Lung (tissue), 11 donors: ENCODE measurements at regions not wholly inside any gene's neighbourhood (a gene's known extent, or its start where the extent isn't known, plus 50 kb on each side); places are given as distances from the start of the nearest gene placed in this dataset.
"Not testable (repeated sequence)": the region's sequence is repeated elsewhere in the genome, so short reads cannot be mapped to it uniquely, and the experiment has no call there.

Experiments used
- ATAC-seq: fragments of 200-7000 bp; cut with Tn5 transposase; one replicate; pipeline ENCODE4 v1.9.1; 2020; ENCODE audit warnings: moderate number of reproducible peaks; ENCODE audit not compliant: insufficient read depth, low FRiP score
- DNase-seq, 3 donors: peaks; one replicate each; pipeline ENCODE4 v3.0.0-alpha.2; 2013 to 2017
- H3K27ac ChIP-seq, 2 donors: one replicate each; pipeline ENCODE4 v1.5.1; 2013; ENCODE audit warnings: mild to moderate bottlenecking in 2 of 2, moderate library complexity in 2 of 2, control low read depth in 1 of 2, inconsistent platforms in 1 of 2, low read depth in 1 of 2, low read length in 1 of 2
- H3K27me3 ChIP-seq, 3 donors: one replicate each; pipeline ENCODE4 v1.5.1; 2013; ENCODE audit warnings: low read length in 2 of 3; ENCODE audit not compliant: control insufficient read depth in 3 of 3, insufficient read depth in 3 of 3
- H3K36me3 ChIP-seq, 4 donors: one replicate each; pipeline ENCODE4 v1.5.1; 2013; ENCODE audit warnings: low read length in 4 of 4, mild to moderate bottlenecking in 1 of 4, moderate library complexity in 1 of 4; ENCODE audit not compliant: control insufficient read depth in 4 of 4, insufficient read depth in 4 of 4
- H3K4me1 ChIP-seq, 5 donors: one replicate each; pipeline ENCODE4 v1.5.1; 2013; ENCODE audit warnings: low read length in 5 of 5, mild to moderate bottlenecking in 2 of 5, moderate library complexity in 1 of 5; ENCODE audit not compliant: control insufficient read depth in 5 of 5, insufficient read depth in 5 of 5
- H3K4me3 ChIP-seq: one replicate; pipeline ENCODE4 v1.5.1; 2013; ENCODE audit warnings: mild to moderate bottlenecking, control low read depth, moderate library complexity
- H3K9ac ChIP-seq, 2 donors: one replicate each; pipeline ENCODE4 v1.5.1; 2013; ENCODE audit warnings: low read length in 2 of 2, control low read depth in 1 of 2; ENCODE audit not compliant: insufficient read depth in 1 of 2
- H3K9me3 ChIP-seq, 4 donors: one replicate each; pipeline ENCODE4 v1.5.1; 2013; ENCODE audit warnings: low read length in 3 of 4, mild to moderate bottlenecking in 1 of 4, moderate library complexity in 1 of 4; ENCODE audit not compliant: control insufficient read depth in 4 of 4, insufficient read depth in 3 of 4
- WGBS, 2 donors: extraction: QIAGEN DNeasy Blood & Tissue Kit; methylation state at CpG; one replicate each; pipeline ENCODE4 v1.1.7; 2013; 5-methylcytosine and 5-hydroxymethylcytosine counted together
- TF ChIP-seq, protein P1 (sequence below): IDR thresholded peaks from 2 replicates; pipeline ENCODE4 v1.5.1; 2012; ENCODE audit warnings: mild to moderate bottlenecking; ENCODE audit errors: control extremely low read depth, extremely low read depth
- donor health status: control.
- donor health status: control.
- donor health status: Bipolar disorder and iron deficiency.
- donor health status: healthy.
- donor health status: DM: yes; HTN: yes; CAD: no.

DNA sequence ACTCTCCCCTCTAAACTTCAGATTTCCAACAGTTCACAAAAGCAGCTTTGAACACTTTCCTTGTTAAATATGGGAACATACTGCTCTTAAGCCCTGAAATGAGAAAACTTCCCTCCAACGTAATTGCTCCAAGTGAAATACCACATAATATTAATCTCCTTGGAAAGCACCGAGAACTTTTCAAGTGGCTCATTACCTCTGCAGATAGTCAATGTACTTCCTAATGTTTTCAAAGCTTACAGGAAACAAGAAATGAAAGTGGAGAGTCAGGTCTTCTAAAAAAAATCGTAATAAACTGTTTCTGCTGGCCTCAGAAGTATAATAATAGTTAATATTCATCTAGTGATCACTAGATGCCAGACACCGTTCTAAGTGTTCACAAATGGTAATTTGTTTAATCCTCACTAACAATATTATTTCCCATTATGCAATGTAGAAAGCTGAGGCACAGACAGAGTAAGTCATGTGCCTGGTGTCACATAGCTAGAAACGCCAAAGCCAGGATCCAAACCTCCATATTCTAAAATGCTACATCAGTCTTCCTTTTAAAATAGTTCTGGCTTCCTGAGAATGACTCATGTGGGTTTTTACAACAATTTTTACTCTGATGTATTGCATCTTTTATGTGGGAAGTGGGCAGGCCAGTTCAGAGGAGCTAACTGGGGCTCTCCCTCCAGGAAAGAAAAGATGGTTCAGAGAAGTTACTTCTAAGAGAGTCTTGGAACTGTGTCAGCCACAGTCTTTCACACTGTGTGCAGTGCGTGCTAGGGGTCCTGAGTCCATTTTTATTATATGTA lies 177.2 kb downstream of the PLPPR4 start:
- peak in 1 of 3 donors; percentile 6 for DNase-seq
- TF ChIP-seq, protein P1, sequence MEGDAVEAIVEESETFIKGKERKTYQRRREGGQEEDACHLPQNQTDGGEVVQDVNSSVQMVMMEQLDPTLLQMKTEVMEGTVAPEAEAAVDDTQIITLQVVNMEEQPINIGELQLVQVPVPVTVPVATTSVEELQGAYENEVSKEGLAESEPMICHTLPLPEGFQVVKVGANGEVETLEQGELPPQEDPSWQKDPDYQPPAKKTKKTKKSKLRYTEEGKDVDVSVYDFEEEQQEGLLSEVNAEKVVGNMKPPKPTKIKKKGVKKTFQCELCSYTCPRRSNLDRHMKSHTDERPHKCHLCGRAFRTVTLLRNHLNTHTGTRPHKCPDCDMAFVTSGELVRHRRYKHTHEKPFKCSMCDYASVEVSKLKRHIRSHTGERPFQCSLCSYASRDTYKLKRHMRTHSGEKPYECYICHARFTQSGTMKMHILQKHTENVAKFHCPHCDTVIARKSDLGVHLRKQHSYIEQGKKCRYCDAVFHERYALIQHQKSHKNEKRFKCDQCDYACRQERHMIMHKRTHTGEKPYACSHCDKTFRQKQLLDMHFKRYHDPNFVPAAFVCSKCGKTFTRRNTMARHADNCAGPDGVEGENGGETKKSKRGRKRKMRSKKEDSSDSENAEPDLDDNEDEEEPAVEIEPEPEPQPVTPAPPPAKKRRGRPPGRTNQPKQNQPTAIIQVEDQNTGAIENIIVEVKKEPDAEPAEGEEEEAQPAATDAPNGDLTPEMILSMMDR = no peak
- Histone ChIP-seq H3K27me3 (no peaks in the 10 kb centered on the region), H3K9ac (no peak overlapping the region), H3K4me3 (no peak overlapping the region), H3K36me3 (no peaks in the 10 kb centered on the region), H3K4me1 (peaks cover 0 to 15% (median 0%) of the 10 kb centered on the region in 5 donors), H3K9me3 (no peaks in the 10 kb centered on the region), H3K27ac (no peak overlapping the region)
- ATAC-seq = no peak
- 25 to 33% methylated on average over 6 of the region's 6 CpGs for WGBS, 2 donors

DNA sequence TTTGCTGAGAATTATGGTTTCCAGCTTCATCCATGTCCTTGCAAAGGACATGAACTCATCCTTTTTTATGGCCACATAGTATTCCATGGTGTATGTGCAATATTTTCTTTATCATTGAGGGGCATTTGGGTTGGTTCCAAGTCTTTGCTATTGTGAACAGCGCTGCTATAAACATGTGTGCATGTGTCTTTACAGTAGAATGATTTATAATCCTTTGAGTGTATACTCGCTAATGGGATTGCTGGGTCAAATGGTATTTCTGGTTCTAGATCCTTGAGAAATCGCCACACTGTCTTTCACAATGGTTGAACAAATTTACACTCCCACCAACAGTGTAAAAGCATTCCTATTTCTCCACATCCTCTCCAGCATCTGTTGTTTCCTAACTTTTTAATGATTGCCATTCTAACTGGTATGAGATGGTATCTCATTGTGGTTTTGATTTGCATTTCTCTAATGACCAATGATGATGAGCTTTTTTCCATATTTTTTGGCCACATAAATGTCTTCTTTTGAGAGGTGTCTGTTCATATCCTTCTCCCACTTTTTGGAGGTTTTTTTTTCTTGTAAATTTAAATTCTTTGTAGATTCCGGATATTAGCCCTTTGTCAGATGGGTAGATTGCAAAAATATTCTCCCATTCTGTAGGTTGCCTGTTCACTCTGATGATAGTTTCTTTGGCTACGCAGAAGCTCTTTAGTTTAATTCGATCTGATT lies 180.1 kb downstream of the PLPPR4 start:
- H3K4me3 ChIP-seq, H3K27ac ChIP-seq, ATAC-seq, H3K36me3 ChIP-seq, DNase-seq, H3K9me3 ChIP-seq, H3K27me3 ChIP-seq, H3K9ac ChIP-seq: not testable (repeated sequence)
- 85 to 86% methylated on average over 6 of the region's 6 CpGs for WGBS, 2 donors
- H3K4me1 ChIP-seq = peaks cover 0 to 26% (median 0%) of the 10 kb centered on the region in 5 donors

DNA sequence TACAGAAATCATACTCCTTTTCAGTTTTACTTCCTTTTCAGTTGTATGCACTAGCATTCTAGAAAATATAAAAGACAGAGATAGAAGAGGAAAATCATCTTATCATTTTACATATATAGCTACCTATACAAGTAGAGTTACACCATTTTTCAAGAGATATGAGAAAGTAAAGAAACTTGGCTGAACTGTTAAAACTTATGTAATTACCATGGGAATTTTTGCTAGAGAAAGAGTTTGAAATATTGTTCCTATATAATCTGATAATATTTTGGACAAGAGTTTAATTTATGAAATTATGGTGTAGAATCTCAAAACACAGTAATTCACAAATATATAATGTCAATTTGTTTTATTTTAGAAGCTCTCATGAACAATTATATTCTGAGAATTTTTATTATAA lies 180.8 kb downstream of the PLPPR4 start:
- Histone ChIP-seq H3K27me3 (no peaks in the 10 kb centered on the region), H3K4me3 (no peak overlapping the region), H3K27ac (no peak overlapping the region), H3K9me3 (no peaks in the 10 kb centered on the region), H3K9ac (no peak overlapping the region), H3K36me3 (no peaks in the 10 kb centered on the region), H3K4me1 (peaks cover 0 to 26% (median 0%) of the 10 kb centered on the region in 5 donors)
- TF ChIP-seq, protein P1 = no peak
- ATAC-seq (no peak), DNase-seq (no peak)

DNA sequence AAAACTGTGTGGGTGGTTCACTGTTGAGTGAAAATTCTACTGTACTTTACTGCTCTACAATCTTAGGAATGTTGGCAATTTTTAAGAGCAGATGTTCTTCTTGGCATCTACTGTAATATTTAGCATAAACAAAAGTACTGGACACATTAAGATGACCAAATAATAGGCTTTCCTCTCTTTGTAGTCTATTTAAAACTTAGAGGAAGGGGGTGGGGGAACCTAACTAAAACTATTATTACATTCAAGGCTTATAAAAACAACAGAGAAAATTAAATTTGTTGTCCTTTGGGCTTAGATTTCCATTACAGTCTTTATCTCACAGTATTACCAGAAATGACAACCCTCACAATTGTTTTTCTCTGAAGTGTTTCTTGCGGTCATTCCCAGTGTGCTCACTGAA lies 181.2 kb downstream of the PLPPR4 start:
- no peak for ATAC-seq
- Histone ChIP-seq H3K27me3 (no peaks in the 10 kb centered on the region), H3K4me3 (no peak overlapping the region), H3K9me3 (no peaks in the 10 kb centered on the region), H3K36me3 (no peaks in the 10 kb centered on the region), H3K4me1 (peaks cover 0 to 26% (median 0%) of the 10 kb centered on the region in 5 donors), H3K27ac (no peak overlapping the region), H3K9ac (no peak overlapping the region)
- DNase-seq = peak in 2 of 3 donors; percentile 95 to 96
- WGBS, 2 donors = 60 to 66% methylated on average over 1 of the region's 1 CpG
- TF ChIP-seq, protein P1 = no peak
